Nephron progenitor cell (in vitro differentiated cells): ENCODE measurements at regions not wholly inside any gene's neighbourhood (a gene's known extent, or its start where the extent isn't known, plus 50 kb on each side); places are given as distances from the start of the nearest gene placed in this dataset.

ENCODE experiments used
- DNase-seq: peaks from one replicate; pipeline ENCODE4 v3.0.0; 2021
- H3K27ac Mint-ChIP-seq: 2 replicates; pipeline ENCODE4 v1.8.0; 2021; ENCODE audit warnings: mild to moderate bottlenecking, moderate library complexity, mixed read lengths
- H3K27me3 Mint-ChIP-seq: 2 replicates; pipeline ENCODE4 v1.8.0; 2021; ENCODE audit warnings: mild to moderate bottlenecking, low read depth, mixed read lengths; ENCODE audit not compliant: poor library complexity
- H3K36me3 Mint-ChIP-seq: 2 replicates; pipeline ENCODE4 v1.8.0; 2021; ENCODE audit warnings: low read depth, mixed read lengths
- H3K4me1 Mint-ChIP-seq: 2 replicates; pipeline ENCODE4 v1.8.0; 2021; ENCODE audit warnings: mixed read lengths
- H3K4me3 Mint-ChIP-seq: 2 replicates; pipeline ENCODE4 v1.8.0; 2021; ENCODE audit warnings: mild to moderate bottlenecking, moderate library complexity, mixed read lengths
- H3K9me3 Mint-ChIP-seq: 2 replicates; pipeline ENCODE4 v1.8.0; 2021; ENCODE audit warnings: mild to moderate bottlenecking, moderate library complexity, mixed read lengths
- CTCF ChIP-seq: fragments of 200-600 bp; sonication (generic); IDR thresholded peaks from 2 replicates; pipeline ENCODE4 v1.5.0; 2021; ENCODE audit warnings: antibody characterized with exemption

DNA sequence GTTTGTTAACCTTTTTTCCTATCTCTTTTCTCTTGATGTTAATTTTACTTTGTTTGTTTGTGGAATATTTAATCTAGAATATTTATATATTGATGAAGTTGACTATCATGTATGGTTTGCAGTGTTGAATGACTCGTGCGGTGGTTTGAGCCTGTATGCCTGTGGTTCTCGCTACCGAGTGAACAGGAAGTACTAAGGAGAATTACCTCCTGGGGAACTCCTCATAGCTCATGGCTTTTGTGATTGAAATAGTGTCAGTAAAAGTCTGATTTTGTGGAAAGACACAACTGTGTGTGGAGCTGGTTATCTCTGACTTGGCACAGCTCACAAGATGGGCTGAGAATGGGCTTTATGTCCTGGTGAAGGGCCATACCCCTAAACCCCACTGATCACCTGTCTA is 498.6 kb downstream of the GLRX3 start:
- H3K36me3 Mint-ChIP-seq: no peaks in the 10 kb centered on the region
- H3K9me3 Mint-ChIP-seq: peaks cover 5% of the 10 kb centered on the region
- H3K4me3 Mint-ChIP-seq: no peak overlapping the region
- peaks cover 38% of the 10 kb centered on the region for H3K4me1 Mint-ChIP-seq
- no peaks in the 10 kb centered on the region for H3K27me3 Mint-ChIP-seq
- no peak overlapping the region for H3K27ac Mint-ChIP-seq
- DNase-seq: no peak
- no peak for TF ChIP-seq CTCF

DNA sequence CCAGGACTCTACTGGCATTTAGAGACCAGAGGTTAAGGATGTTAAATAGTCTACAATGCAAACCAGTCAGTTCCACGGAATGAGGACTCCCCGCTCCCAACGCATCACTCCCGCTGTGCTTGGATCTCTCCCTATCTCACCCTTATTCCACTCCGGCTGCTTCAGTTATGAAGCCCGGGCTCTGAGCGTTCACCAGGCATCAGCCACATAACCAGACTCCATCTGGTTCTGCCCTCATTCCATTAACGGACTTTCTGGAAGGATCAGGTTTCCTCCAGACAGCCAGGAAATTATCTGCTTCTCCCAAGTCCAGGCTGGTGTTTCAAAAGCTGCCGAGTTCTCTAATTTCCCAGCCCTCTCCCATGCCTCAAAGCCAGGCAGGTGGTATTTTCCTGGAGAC is 499.3 kb downstream of the GLRX3 start:
- no peak overlapping the region for H3K27ac Mint-ChIP-seq
- no peak for TF ChIP-seq CTCF

GRCh38 chr10:130636313-130636930 is 500.2 kb downstream of the GLRX3 start:
- no peaks in the 10 kb centered on the region for H3K27me3 Mint-ChIP-seq
- no peak overlapping the region for H3K4me3 Mint-ChIP-seq
- no peak for DNase-seq
- peaks cover 28% of the 10 kb centered on the region for H3K4me1 Mint-ChIP-seq
- peaks cover 3% of the 10 kb centered on the region for H3K36me3 Mint-ChIP-seq
- peaks cover 16% of the 10 kb centered on the region for H3K9me3 Mint-ChIP-seq
- H3K27ac Mint-ChIP-seq: no peak overlapping the region
- no peak for TF ChIP-seq CTCF

More for the DNA sequence above, 499.3 kb downstream of the GLRX3 start:
- DNase-seq: no peak
- H3K4me3 Mint-ChIP-seq: no peak overlapping the region
- peaks cover 35% of the 10 kb centered on the region for H3K4me1 Mint-ChIP-seq
- peaks cover 8% of the 10 kb centered on the region for H3K9me3 Mint-ChIP-seq
- H3K36me3 Mint-ChIP-seq: no peaks in the 10 kb centered on the region
- H3K27me3 Mint-ChIP-seq: no peaks in the 10 kb centered on the region

GRCh38 chr10:130637089-130637676 is 501.0 kb downstream of the GLRX3 start:
- TF ChIP-seq CTCF: no peak
- no peak for DNase-seq
- peaks cover 21% of the 10 kb centered on the region for H3K9me3 Mint-ChIP-seq
- no peaks in the 10 kb centered on the region for H3K27me3 Mint-ChIP-seq
- H3K36me3 Mint-ChIP-seq: peaks cover 6% of the 10 kb centered on the region
- peaks cover 21% of the 10 kb centered on the region for H3K4me1 Mint-ChIP-seq
- no peak overlapping the region for H3K4me3 Mint-ChIP-seq
- no peak overlapping the region for H3K27ac Mint-ChIP-seq

GRCh38 chr10:130638991-130639390 is 502.8 kb downstream of the GLRX3 start:
- H3K4me3 Mint-ChIP-seq: no peak overlapping the region
- peaks cover 10% of the 10 kb centered on the region for H3K4me1 Mint-ChIP-seq
- H3K36me3 Mint-ChIP-seq: peaks cover 6% of the 10 kb centered on the region
- DNase-seq: no peak
- H3K27me3 Mint-ChIP-seq: no peaks in the 10 kb centered on the region
- TF ChIP-seq CTCF: no peak
- H3K9me3 Mint-ChIP-seq: peaks cover 21% of the 10 kb centered on the region
- H3K27ac Mint-ChIP-seq: no peak overlapping the region

GRCh38 chr10:130642926-130643325 is 506.7 kb downstream of the GLRX3 start:
- H3K27me3 Mint-ChIP-seq: peaks cover 3% of the 10 kb centered on the region
- H3K36me3 Mint-ChIP-seq: peaks cover 6% of the 10 kb centered on the region
- H3K27ac Mint-ChIP-seq: no peak overlapping the region
- no peak for DNase-seq
- TF ChIP-seq CTCF: no peak
- H3K9me3 Mint-ChIP-seq: peaks cover 21% of the 10 kb centered on the region
- no peaks in the 10 kb centered on the region for H3K4me1 Mint-ChIP-seq
- H3K4me3 Mint-ChIP-seq: no peak overlapping the region
